Prostate gland (tissue), 2 donors: ENCODE measurements at regions not wholly inside any gene's neighbourhood (a gene's known extent, or its start where the extent isn't known, plus 50 kb on each side); places are given as distances from the start of the nearest gene placed in this dataset.

ENCODE experiments used
- DNase-seq: peaks from one replicate; pipeline ENCODE4 v3.0.0-alpha.2; 2019; ENCODE audit warnings: low spot score
- H3K27ac ChIP-seq, 2 donors: fragments of 200-600 bp; sonication (generic); 2 replicates each; pipeline ENCODE4 v1.5.1; 2017 to 2019
- H3K27me3 ChIP-seq: fragments of 200-600 bp; sonication (generic); replicated peaks from 2 replicates; pipeline ENCODE4 v1.5.1; 2019; ENCODE audit not compliant: insufficient read depth
- H3K36me3 ChIP-seq, 2 donors: fragments of 200-600 bp; sonication (generic); 1 replicate in 1 of 2; 2 replicates in 1 of 2; pipeline versions ENCODE4 v1.5.1 to v1.8.1; 2017 to 2019
- H3K4me1 ChIP-seq: fragments of 200-600 bp; sonication (generic); replicated peaks from 2 replicates; pipeline ENCODE4 v1.5.1; 2019
- H3K4me3 ChIP-seq, 2 donors: fragments of 200-600 bp; sonication (generic); 2 replicates each; pipeline ENCODE4 v1.5.1; 2017 to 2019
- H3K9me3 ChIP-seq: fragments of 200-600 bp; sonication (generic); 2 replicates; pipeline ENCODE4 v1.5.1; 2017
- CTCF ChIP-seq, 4 experiments: fragments of 200-600 bp in 2 of 4; fragments of 450-650 bp in 2 of 4; sonication (generic) in 2 of 4; IDR thresholded peaks; 1 replicate in 3 of 4; 2 replicates in 1 of 4; pipeline ENCODE4 v1.5.1; 2016 to 2019; ENCODE audit warnings: antibody characterized with exemption in 4 of 4, mild to moderate bottlenecking in 2 of 4, moderate library complexity in 2 of 4
- POLR2A ChIP-seq: fragments of 450-650 bp; IDR thresholded peaks from one replicate; pipeline ENCODE4 v1.6.1; 2016; ENCODE audit warnings: antibody characterized with exemption, mild to moderate bottlenecking
- POLR2AphosphoS5 ChIP-seq: sonication (generic); formaldehyde crosslinking; IDR thresholded peaks from one replicate; pipeline ENCODE4 v1.6.1; 2017; ENCODE audit warnings: antibody characterized with exemption
- WGBS: methylation state at CpG from one replicate; pipeline ENCODE4 v1.1.5; 2018; 5-methylcytosine and 5-hydroxymethylcytosine counted together
- intact Hi-C: fragments of 100-400 bp; cut with DNase I; formaldehyde crosslinking; loops from one replicate; pipeline ENCODE4 v1.14.2; 2022

GRCh38 chr16:76791151-76791550 is 399.8 kb upstream of the MON1B start:
- no peaks in the 10 kb centered on the region for H3K36me3 ChIP-seq
- no peaks in the 10 kb centered on the region for H3K4me1 ChIP-seq
- no peak overlapping the region for H3K27ac ChIP-seq
- no peak overlapping the region for H3K4me3 ChIP-seq
- no peak for DNase-seq
- intact Hi-C loops, result no loop called here
- H3K27me3 ChIP-seq, result no peaks in the 10 kb centered on the region
- no peaks in the 10 kb centered on the region for H3K9me3 ChIP-seq
- TF ChIP-seq POLR2A (no peak), POLR2AphosphoS5 (no peak), CTCF (IDR thresholded peaks at IDR 0.05) (no peak)
- WGBS, result 47% methylated on average over 2 of the region's 2 CpGs

GRCh38 chr16:76796416-76796815 is 394.6 kb upstream of the MON1B start:
- Histone ChIP-seq H3K4me1 (no peaks in the 10 kb centered on the region), H3K27me3 (no peaks in the 10 kb centered on the region), H3K27ac (no peak overlapping the region), H3K36me3 (no peaks in the 10 kb centered on the region), H3K9me3 (no peaks in the 10 kb centered on the region), H3K4me3 (no peak overlapping the region)
- 27% methylated on average over 8 of the region's 8 CpGs for WGBS
- no peak for TF ChIP-seq CTCF (IDR thresholded peaks at IDR 0.05)
- no peak for TF ChIP-seq POLR2AphosphoS5
- no peak for TF ChIP-seq POLR2A
- intact Hi-C loops, result no loop called here
- DNase-seq, result no peak

- 50% methylated on average over 1 of the region's 1 CpG for WGBS
- intact Hi-C loops, result no loop called here
Measured at GRCh38 chr16:76796978-76797377, 394.0 kb upstream of the MON1B start.

GRCh38 chr16:76797457-76797856 is 393.5 kb upstream of the MON1B start:
- no peak for DNase-seq
- intact Hi-C loops, result no loop called here
- no peaks in the 10 kb centered on the region for H3K27me3 ChIP-seq

More at GRCh38 chr16:76796978-76797377, 394.0 kb upstream of the MON1B start:
- Histone ChIP-seq H3K9me3 (no peaks in the 10 kb centered on the region), H3K4me3 (no peak overlapping the region), H3K4me1 (no peaks in the 10 kb centered on the region), H3K27ac (no peak overlapping the region), H3K36me3 (no peaks in the 10 kb centered on the region), H3K27me3 (no peaks in the 10 kb centered on the region)
- TF ChIP-seq POLR2AphosphoS5, result no peak
- TF ChIP-seq POLR2A, result no peak
- no peak for TF ChIP-seq CTCF (IDR thresholded peaks at IDR 0.05)
- no peak for DNase-seq

GRCh38 chr16:76800196-76800595 is 390.8 kb upstream of the MON1B start:
- Histone ChIP-seq H3K4me1 (no peaks in the 10 kb centered on the region), H3K27me3 (no peaks in the 10 kb centered on the region), H3K9me3 (no peaks in the 10 kb centered on the region), H3K4me3 (no peak overlapping the region), H3K27ac (no peak overlapping the region), H3K36me3 (no peaks in the 10 kb centered on the region)
- DNase-seq, result no peak
- no peak for TF ChIP-seq POLR2AphosphoS5
- no peak for TF ChIP-seq CTCF (IDR thresholded peaks at IDR 0.05)
- TF ChIP-seq POLR2A, result no peak
- intact Hi-C loops, result no loop called here
- WGBS, result 60% methylated on average over 6 of the region's 6 CpGs

More at GRCh38 chr16:76797457-76797856, 393.5 kb upstream of the MON1B start:
- Histone ChIP-seq H3K27ac (no peak overlapping the region), H3K36me3 (no peaks in the 10 kb centered on the region), H3K4me1 (no peaks in the 10 kb centered on the region), H3K4me3 (no peak overlapping the region), H3K9me3 (no peaks in the 10 kb centered on the region)
- 52% methylated on average over 4 of the region's 4 CpGs for WGBS
- TF ChIP-seq POLR2A, result no peak
- TF ChIP-seq POLR2AphosphoS5, result no peak
